GM21717 (cell line): ENCODE measurements at regions not wholly inside any gene's neighbourhood (a gene's known extent, or its start where the extent isn't known, plus 50 kb on each side); places are given as distances from the start of the nearest gene placed in this dataset.

ENCODE experiments used
- ATAC-seq: cut with Tn5 transposase; IDR thresholded peaks from one replicate; pipeline ENCODE4 v1.9.1; 2021; ENCODE audit warnings: mild to moderate bottlenecking, moderate library complexity; ENCODE audit not compliant: unreplicated experiment

GRCh38 chr12:81819991-81820633 is 61.0 kb upstream of the PPFIA2 start:
- ATAC-seq = no peak

GRCh38 chr12:81815611-81816010 is 56.5 kb upstream of the PPFIA2 start:
- ATAC-seq = no peak

GRCh38 chr12:81811778-81812125 is 52.6 kb upstream of the PPFIA2 start:
- ATAC-seq = no peak

DNA sequence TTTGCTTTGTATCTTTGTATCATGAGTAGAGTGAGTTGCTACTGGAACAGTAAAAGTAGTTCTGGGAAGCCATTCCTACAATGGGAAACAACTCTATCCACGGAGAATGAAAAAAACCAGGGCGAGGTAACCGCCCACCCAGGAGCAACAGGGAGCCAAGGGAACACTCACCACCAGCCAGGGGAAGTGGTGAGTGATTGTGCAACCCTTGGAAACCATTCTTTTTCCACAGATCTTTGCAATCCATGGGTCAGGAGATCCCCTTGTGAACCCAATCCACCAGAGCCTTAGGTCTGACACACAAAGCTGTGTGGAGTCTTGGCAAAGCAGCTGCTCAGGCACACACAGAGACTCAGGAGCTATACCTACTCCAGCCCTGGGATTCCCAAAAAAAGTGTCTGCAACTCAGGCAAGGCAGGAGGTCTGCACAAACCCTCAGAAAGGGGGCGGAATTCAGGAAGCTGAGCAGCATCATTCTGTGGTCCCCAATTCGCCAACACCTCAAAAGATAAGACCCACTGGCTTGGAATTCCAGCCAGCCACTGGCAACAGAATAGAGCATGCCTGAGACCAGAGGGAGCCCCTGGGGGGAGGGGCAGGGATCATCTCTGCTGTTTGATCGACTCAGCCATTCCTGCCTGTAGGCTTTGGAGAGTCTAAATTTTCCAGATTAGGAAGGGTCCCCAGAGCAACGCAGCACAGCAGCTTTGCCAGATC is 52.1 kb upstream of the PPFIA2 start:
- ATAC-seq = no peak

- peak; percentile 91 for ATAC-seq
Observed at GRCh38 chr12:81809829-81810595, 50.9 kb upstream of the PPFIA2 start.

DNA sequence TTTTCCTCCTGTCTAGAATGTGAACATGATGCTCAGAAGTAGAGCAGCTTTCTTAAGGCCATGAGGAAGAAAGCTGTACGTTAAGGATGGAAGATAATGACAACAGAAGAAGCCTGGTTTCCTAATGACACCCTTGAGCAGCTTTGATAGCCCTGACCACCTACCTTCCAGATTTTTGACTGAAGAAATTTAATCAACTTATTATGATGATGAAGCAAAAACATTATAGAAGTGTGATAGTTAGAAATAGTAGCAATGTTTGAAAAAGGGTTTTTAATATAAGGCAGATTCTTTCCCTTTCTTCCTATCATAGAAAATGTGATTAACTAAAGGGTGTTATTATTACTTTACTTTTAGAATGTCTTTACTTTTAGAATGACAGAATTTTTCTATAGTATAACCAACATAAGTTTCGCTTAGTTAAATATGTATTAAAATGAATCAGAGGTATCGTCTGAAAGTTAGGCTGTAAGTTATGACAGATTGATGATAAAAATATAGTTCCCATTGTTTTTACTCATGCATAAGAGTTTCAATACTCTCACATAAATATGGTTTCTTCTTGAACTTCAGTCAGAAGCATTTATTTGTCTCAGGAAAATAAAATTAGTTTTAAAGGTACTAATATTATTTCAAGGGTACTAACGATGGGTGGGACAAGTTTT is 50.1 kb upstream of the PPFIA2 start:
- no peak for ATAC-seq
